Spleen (tissue), 7 donors: ENCODE measurements at regions not wholly inside any gene's neighbourhood (a gene's known extent, or its start where the extent isn't known, plus 50 kb on each side); places are given as distances from the start of the nearest gene placed in this dataset.

Source experiments
- POLR2A ChIP-seq, 3 donors: fragments of 450-650 bp; IDR thresholded peaks; one replicate each; pipeline ENCODE4 v1.5.1; 2017; ENCODE audit warnings: antibody characterized with exemption in 3 of 3, mild to moderate bottlenecking in 1 of 3
- TF ChIP-seq, protein P1 (sequence below), 11 experiments: fragments of 200-600 bp in 7 of 11; fragments of 450-650 bp in 4 of 11; sonication (generic) in 4 of 11; IDR thresholded peaks in 8 of 11; conservative IDR thresholded peaks in 3 of 11; 1 replicate in 7 of 11; 2 replicates in 4 of 11; pipeline versions ENCODE4 v1.4.0 to v1.8.0; 2016 to 2021; ENCODE audit warnings: antibody characterized with exemption in 11 of 11, inconsistent platforms in 4 of 11, mild to moderate bottlenecking in 1 of 11
- donor health status: DM: no; HTN: no; CAD: no; lungs with moderate emphysema.
- donor health status: DM: no; HTN: no; CAD: no.
- donor health status: DM: no; HTN: no; CAD: no.

DNA sequence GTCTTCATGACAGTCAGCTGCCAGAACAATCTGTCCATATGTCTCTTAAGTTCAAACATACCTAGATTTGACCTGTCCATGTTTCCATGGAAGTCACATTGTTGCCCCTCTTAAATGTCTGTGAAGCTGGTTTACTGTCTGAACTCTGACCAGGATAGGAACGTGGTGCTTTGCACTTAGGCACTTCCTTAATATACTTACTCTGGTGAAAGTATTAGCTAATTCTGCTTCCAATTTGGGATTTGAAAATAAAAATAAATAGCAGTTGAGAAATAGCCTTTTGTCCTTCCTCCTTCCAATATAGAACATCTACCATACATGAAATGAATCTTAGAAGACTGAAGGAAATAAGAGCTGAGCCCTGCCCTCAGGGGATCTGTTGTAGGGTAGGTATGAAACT, 524.5 kb upstream of the CLINT1 start:
- TF ChIP-seq, protein P1, sequence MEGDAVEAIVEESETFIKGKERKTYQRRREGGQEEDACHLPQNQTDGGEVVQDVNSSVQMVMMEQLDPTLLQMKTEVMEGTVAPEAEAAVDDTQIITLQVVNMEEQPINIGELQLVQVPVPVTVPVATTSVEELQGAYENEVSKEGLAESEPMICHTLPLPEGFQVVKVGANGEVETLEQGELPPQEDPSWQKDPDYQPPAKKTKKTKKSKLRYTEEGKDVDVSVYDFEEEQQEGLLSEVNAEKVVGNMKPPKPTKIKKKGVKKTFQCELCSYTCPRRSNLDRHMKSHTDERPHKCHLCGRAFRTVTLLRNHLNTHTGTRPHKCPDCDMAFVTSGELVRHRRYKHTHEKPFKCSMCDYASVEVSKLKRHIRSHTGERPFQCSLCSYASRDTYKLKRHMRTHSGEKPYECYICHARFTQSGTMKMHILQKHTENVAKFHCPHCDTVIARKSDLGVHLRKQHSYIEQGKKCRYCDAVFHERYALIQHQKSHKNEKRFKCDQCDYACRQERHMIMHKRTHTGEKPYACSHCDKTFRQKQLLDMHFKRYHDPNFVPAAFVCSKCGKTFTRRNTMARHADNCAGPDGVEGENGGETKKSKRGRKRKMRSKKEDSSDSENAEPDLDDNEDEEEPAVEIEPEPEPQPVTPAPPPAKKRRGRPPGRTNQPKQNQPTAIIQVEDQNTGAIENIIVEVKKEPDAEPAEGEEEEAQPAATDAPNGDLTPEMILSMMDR (IDR thresholded peaks at IDR 0.05 in 8 of 11, conservative IDR thresholded peaks at IDR 0.05 in 3 of 11): no peak
- TF ChIP-seq POLR2A (IDR thresholded peaks at IDR 0.05): no peak
